ENCODE measurements at regions not wholly inside any gene's neighbourhood (a gene's known extent, or its start where the extent isn't known, plus 50 kb on each side); places are given as distances from the start of the nearest gene placed in this dataset.

- no peak overlapping the region for H3K4me3 ChIP-seq (ENCODE audit: control insufficient read depth, low read depth, low read length)
- TF ChIP-seq CTCF (IDR thresholded peaks at IDR 0.05; ENCODE audit: control insufficient read depth, insufficient read depth, low read depth, low read length, missing control alignments) = no peak
- DNase-seq (ENCODE audit: low read depth) = no peak
Measured at GRCh38 chr18:71249791-71250190, 960.9 kb downstream of the SOCS6 start.

GRCh38 chr18:71242981-71243380 lies 954.1 kb downstream of the SOCS6 start:
- TF ChIP-seq CTCF (IDR thresholded peaks at IDR 0.05; ENCODE audit: control insufficient read depth, insufficient read depth, low read depth, low read length, missing control alignments) = no peak
- DNase-seq (ENCODE audit: low read depth) = no peak
- no peak overlapping the region for H3K4me3 ChIP-seq (ENCODE audit: control insufficient read depth, low read depth, low read length)

- H3K4me3 ChIP-seq (ENCODE audit: control insufficient read depth, low read depth, low read length) = no peak overlapping the region
- no peak for TF ChIP-seq CTCF (IDR thresholded peaks at IDR 0.05; ENCODE audit: control insufficient read depth, insufficient read depth, low read depth, low read length, missing control alignments)
Measured at GRCh38 chr18:71238974-71239624, 950.3 kb downstream of the SOCS6 start.

DNA sequence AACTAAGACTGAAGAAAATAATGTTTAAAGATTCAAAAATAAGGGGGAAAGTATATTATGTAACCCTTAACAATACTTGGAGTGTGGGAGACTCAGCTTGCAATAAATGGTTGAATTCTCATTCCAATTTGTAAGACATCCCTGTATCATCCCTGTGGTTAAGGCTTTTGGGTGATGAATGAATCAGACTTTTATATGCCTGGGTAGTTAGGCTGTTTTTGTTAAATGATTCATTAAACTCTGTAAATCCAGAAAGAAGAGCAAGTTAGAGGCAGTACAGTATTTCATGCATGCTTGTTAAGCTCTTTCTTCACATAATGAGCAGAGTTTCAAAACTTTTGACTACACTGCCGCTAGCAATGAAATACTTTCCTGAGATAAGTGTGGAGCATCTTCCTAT lies 948.8 kb downstream of the SOCS6 start:
- TF ChIP-seq CTCF (IDR thresholded peaks at IDR 0.05; ENCODE audit: control insufficient read depth, insufficient read depth, low read depth, low read length, missing control alignments) = no peak
- DNase-seq (ENCODE audit: low read depth) = no peak

More at GRCh38 chr18:71238974-71239624, 950.3 kb downstream of the SOCS6 start:
- no peak for DNase-seq (ENCODE audit: low read depth)

DNA sequence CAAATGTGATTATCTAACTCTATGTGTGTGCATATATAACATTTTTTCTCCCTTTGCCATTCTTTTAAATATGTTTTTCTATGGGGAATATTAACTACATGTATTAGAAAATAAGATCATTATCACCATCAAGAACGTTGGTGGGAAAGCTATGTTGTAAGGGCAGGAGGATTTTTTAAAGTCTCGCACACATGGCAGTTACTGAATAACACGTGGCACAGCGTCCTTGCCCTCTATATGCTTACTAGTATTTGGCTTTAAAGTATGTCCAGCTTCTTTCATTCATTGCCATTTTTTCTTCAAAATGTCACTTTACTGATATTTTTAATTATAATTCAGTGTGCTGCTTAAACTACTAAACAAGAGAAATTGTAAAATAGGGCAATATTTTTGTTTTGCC lies 944.3 kb downstream of the SOCS6 start:
- no peak for DNase-seq (ENCODE audit: low read depth)
- TF ChIP-seq CTCF (IDR thresholded peaks at IDR 0.05; ENCODE audit: control insufficient read depth, insufficient read depth, low read depth, low read length, missing control alignments) = no peak
- H3K4me3 ChIP-seq (ENCODE audit: control insufficient read depth, low read depth, low read length) = no peak overlapping the region

More for the DNA sequence above, 948.8 kb downstream of the SOCS6 start:
- no peak overlapping the region for H3K4me3 ChIP-seq (ENCODE audit: control insufficient read depth, low read depth, low read length)

DNA sequence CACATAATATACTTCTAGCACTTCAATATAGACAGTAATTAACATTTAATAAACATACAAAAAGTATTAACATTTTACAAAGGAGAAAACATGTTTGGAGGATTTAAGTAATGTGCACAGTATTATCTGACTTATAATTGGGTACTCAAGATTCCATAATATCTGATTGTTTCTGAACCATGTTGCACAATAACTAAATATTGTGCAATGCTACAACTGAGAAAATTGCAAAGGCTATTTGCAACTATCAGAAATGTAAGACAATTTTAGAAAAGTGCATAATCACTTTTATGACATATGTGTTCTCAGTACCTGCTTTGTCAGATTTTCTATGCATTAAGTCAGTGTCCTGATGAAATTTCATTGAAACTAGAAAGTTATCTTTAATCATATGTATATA lies 934.6 kb downstream of the SOCS6 start:
- no peak overlapping the region for H3K4me3 ChIP-seq (ENCODE audit: control insufficient read depth, low read depth, low read length)
- DNase-seq (ENCODE audit: low read depth) = no peak
- no peak for TF ChIP-seq CTCF (IDR thresholded peaks at IDR 0.05; ENCODE audit: control insufficient read depth, insufficient read depth, low read depth, low read length, missing control alignments)
